Epidermal melanocyte (primary cell): ENCODE measurements at regions not wholly inside any gene's neighbourhood (a gene's known extent, or its start where the extent isn't known, plus 50 kb on each side); places are given as distances from the start of the nearest gene placed in this dataset.
"Not testable (repeated sequence)": the region's sequence is repeated elsewhere in the genome, so short reads cannot be mapped to it uniquely, and the experiment has no call there.

Experiments
- DNase-seq: peaks from one replicate; pipeline ENCODE4 v3.0.0; 2011; ENCODE audit warnings: low spot score; ENCODE audit not compliant: insufficient read length

DNA sequence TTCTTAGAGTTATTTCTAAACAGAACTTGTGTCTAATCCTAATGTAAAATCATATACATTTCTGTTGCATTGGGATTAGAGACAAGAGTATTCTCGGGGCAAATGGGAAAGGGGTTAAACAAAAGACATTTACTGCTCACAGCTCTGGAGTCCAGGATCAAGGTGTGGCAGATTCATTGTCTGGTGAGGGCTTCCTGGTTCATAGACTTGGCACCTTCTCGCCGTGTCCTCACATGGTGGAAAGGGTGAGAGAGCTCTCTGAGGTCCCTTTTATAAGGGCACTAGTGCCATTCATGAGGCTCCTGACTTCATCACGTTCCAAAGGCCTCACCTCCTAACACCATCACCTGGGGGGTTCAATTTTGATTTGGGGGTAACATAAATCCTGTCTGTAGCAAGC lies 90.3 kb upstream of the PRKX start:
- no peak for DNase-seq

DNA sequence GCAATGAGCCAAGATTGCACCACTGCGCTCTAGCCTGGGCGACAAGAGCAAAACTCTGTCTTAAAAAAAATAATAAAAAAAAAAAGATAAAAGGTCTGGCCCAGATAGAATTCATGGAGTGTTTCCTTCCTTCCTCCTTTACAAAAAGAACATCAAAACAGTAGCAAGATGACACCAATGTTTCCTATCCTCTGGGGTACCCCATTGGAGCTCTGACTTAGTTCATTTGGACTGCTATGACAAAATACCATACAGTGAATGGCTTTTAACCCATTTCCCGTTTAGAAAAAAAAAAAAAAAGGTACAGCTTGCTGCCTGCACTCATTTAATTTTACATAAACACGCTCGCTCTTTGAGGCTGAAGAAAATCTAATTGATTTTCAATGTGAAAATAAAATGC lies 89.9 kb upstream of the PRKX start:
- DNase-seq: no peak

- not testable (repeated sequence) for DNase-seq
Observed at GRCh38 chrX:3795411-3795810, 82.0 kb upstream of the PRKX start.

GRCh38 chrX:3791449-3791848 lies 78.0 kb upstream of the PRKX start:
- DNase-seq: no peak

GRCh38 chrX:3788494-3789233 lies 75.2 kb upstream of the PRKX start:
- no peak for DNase-seq

GRCh38 chrX:3787856-3788255 lies 74.4 kb upstream of the PRKX start:
- no peak for DNase-seq

- DNase-seq: not testable (repeated sequence)
Observed at GRCh38 chrX:3785822-3786221, 72.4 kb upstream of the PRKX start.

DNA sequence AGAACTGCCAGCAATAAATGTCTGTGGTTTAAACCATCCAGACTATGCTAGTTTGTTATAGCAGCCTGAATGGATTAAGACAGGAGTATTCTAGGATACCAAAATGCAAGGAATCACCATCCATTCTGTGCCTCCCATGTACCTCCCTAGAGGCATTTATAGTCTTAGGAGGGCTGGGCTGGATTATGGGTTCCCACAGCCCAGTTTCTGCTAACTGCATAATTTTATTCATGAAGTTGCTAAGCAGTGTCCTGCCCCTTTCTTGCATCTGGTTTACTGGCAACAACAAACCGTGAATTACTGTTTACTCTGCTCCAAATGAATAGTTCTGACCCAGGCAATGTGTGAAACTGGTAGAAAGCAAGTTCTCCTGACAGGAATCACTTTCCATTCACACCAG lies 67.1 kb upstream of the PRKX start:
- DNase-seq: no peak

DNA sequence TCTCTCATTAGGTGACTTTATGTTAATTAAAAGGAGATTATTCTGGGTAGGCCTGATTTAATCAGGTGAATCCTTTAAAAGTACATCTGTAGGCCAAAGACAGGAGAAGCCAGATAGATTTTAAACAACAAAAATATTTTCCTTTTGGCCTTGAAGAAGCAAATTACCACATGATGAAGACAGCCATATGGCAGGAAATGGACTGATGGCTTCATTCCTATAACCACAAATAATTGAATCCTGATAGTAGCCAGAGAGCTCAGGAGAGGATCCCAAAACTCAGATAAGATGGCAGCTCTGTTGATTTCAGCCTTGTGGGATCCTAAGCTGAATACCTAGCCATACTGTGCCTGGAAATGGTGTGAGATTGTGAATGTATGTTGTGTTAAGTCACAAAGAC lies 66.1 kb upstream of the PRKX start:
- DNase-seq: no peak

DNA sequence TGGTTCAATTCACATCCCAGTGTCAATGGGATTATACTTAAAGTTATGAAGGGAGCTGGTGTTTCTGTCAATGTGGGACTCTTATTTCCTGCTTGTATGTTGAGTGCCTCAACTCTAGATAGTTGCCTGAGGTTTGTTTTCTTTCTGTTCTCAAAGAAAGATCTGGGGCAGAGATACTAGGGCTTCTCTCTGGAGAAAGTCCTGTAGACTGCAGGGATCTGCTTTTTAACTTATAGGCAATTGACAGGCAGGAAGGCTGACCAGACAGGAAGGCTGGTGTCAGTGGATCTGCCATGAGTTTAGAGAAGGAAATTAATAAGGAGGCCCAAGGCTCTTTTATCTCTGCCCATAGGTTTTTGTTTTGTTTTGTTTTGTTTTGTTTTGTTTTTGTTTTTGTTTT lies 64.0 kb upstream of the PRKX start:
- no peak for DNase-seq

GRCh38 chrX:3771766-3772165 lies 58.3 kb upstream of the PRKX start:
- no peak for DNase-seq

DNA sequence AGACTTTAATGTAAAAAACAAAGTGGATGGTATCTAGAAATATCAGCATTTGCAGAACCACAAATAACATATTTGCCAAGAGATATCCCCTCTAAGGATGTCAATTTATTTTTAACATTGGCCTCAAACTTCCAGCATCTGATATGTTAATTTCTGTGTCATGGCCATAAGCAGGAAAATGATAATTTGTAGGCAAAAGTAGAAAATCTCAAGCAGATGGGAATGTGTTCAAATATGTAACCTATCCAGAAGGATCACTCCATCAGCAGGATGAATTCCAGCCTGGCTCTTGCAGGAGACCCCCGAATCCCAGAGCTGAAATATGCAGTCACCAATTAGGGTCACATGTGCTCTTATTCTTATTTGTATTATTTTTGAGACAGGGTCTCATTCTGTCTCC lies 55.4 kb upstream of the PRKX start:
- DNase-seq: no peak
